Endothelial cell (in vitro differentiated cells): ENCODE measurements at regions not wholly inside any gene's neighbourhood (a gene's known extent, or its start where the extent isn't known, plus 50 kb on each side); places are given as distances from the start of the nearest gene placed in this dataset.

Source experiments
- DNase-seq: peaks from one replicate; pipeline ENCODE4 v3.0.0; 2021; ENCODE audit warnings: low spot score
- H3K27ac Mint-ChIP-seq: one replicate; pipeline ENCODE4 v1.8.0; 2021; ENCODE audit warnings: mixed read lengths, inconsistent platforms; ENCODE audit not compliant: unreplicated experiment
- H3K27me3 Mint-ChIP-seq: one replicate; pipeline ENCODE4 v1.8.0; 2021; ENCODE audit warnings: mild to moderate bottlenecking, moderate library complexity, mixed read lengths, inconsistent platforms; ENCODE audit not compliant: unreplicated experiment
- H3K36me3 Mint-ChIP-seq: one replicate; pipeline ENCODE4 v1.8.0; 2021; ENCODE audit warnings: mild to moderate bottlenecking, low read depth, mixed read lengths, inconsistent platforms; ENCODE audit not compliant: unreplicated experiment
- H3K4me1 Mint-ChIP-seq: one replicate; pipeline ENCODE4 v1.8.0; 2021; ENCODE audit warnings: mild to moderate bottlenecking, mixed read lengths, inconsistent platforms; ENCODE audit not compliant: unreplicated experiment
- H3K4me3 Mint-ChIP-seq: one replicate; pipeline ENCODE4 v1.8.0; 2021; ENCODE audit warnings: mild to moderate bottlenecking, mixed read lengths, inconsistent platforms; ENCODE audit not compliant: unreplicated experiment
- H3K9me3 Mint-ChIP-seq: one replicate; pipeline ENCODE4 v1.8.0; 2021; ENCODE audit warnings: mixed read lengths, inconsistent platforms; ENCODE audit not compliant: unreplicated experiment
- CTCF ChIP-seq: fragments of 200-600 bp; sonication (generic); IDR thresholded peaks from one replicate; pipeline ENCODE4 v1.5.0; 2021; ENCODE audit warnings: antibody characterized with exemption; ENCODE audit not compliant: unreplicated experiment

- Mint-ChIP-seq H3K36me3 (peaks cover 3% of the 10 kb centered on the region), H3K4me3 (no peak overlapping the region), H3K9me3 (no peaks in the 10 kb centered on the region), H3K4me1 (no peaks in the 10 kb centered on the region), H3K27ac (no peak overlapping the region), H3K27me3 (no peaks in the 10 kb centered on the region)
- DNase-seq = no peak
- no peak for TF ChIP-seq CTCF
Observed at GRCh38 chr7:46616636-46617035, 695.6 kb upstream of the IGFBP3 start.

- TF ChIP-seq CTCF = no peak
- no peak for DNase-seq
- H3K27ac Mint-ChIP-seq = no peak overlapping the region
- H3K4me3 Mint-ChIP-seq = no peak overlapping the region
- peaks cover 3% of the 10 kb centered on the region for H3K36me3 Mint-ChIP-seq
- no peaks in the 10 kb centered on the region for H3K9me3 Mint-ChIP-seq
- H3K27me3 Mint-ChIP-seq = no peaks in the 10 kb centered on the region
- no peaks in the 10 kb centered on the region for H3K4me1 Mint-ChIP-seq
Observed at GRCh38 chr7:46613551-46613950, 692.5 kb upstream of the IGFBP3 start.

- Mint-ChIP-seq H3K27ac (no peak overlapping the region), H3K4me3 (no peak overlapping the region), H3K27me3 (no peaks in the 10 kb centered on the region), H3K9me3 (no peaks in the 10 kb centered on the region), H3K36me3 (peaks cover 3% of the 10 kb centered on the region), H3K4me1 (no peaks in the 10 kb centered on the region)
- TF ChIP-seq CTCF = no peak
- no peak for DNase-seq
Observed at GRCh38 chr7:46613116-46613515, 692.0 kb upstream of the IGFBP3 start.

GRCh38 chr7:46611508-46611907 is 690.4 kb upstream of the IGFBP3 start:
- H3K36me3 Mint-ChIP-seq = peaks cover 3% of the 10 kb centered on the region
- no peaks in the 10 kb centered on the region for H3K4me1 Mint-ChIP-seq
- no peak for DNase-seq
- H3K27ac Mint-ChIP-seq = no peak overlapping the region
- no peak for TF ChIP-seq CTCF
- H3K4me3 Mint-ChIP-seq = no peak overlapping the region
- no peaks in the 10 kb centered on the region for H3K9me3 Mint-ChIP-seq
- H3K27me3 Mint-ChIP-seq = no peaks in the 10 kb centered on the region

GRCh38 chr7:46610746-46611145 is 689.7 kb upstream of the IGFBP3 start:
- DNase-seq = no peak
- no peak overlapping the region for H3K27ac Mint-ChIP-seq
- H3K4me3 Mint-ChIP-seq = no peak overlapping the region
- no peaks in the 10 kb centered on the region for H3K4me1 Mint-ChIP-seq
- no peak for TF ChIP-seq CTCF
- H3K36me3 Mint-ChIP-seq = peaks cover 3% of the 10 kb centered on the region
- no peaks in the 10 kb centered on the region for H3K27me3 Mint-ChIP-seq
- H3K9me3 Mint-ChIP-seq = no peaks in the 10 kb centered on the region
